DND-41 (cell line): ENCODE measurements at regions not wholly inside any gene's neighbourhood (a gene's known extent, or its start where the extent isn't known, plus 50 kb on each side); places are given as distances from the start of the nearest gene placed in this dataset.

Experiments used
- EZH2 ChIP-seq: IDR thresholded peaks from 3 replicates; pipeline ENCODE4 v1.6.1; 2012; ENCODE audit warnings: borderline replicate concordance, low read depth, mild to moderate bottlenecking, moderate library complexity, low read length, inconsistent platforms; ENCODE audit not compliant: severe bottlenecking
- TF ChIP-seq, protein P1 (sequence below): IDR thresholded peaks from 2 replicates; pipeline ENCODE4 v1.5.1; 2012; ENCODE audit warnings: borderline replicate concordance, low read length, moderate library complexity, mild to moderate bottlenecking; ENCODE audit not compliant: poor library complexity, severe bottlenecking; ENCODE audit errors: extremely low read depth

DNA sequence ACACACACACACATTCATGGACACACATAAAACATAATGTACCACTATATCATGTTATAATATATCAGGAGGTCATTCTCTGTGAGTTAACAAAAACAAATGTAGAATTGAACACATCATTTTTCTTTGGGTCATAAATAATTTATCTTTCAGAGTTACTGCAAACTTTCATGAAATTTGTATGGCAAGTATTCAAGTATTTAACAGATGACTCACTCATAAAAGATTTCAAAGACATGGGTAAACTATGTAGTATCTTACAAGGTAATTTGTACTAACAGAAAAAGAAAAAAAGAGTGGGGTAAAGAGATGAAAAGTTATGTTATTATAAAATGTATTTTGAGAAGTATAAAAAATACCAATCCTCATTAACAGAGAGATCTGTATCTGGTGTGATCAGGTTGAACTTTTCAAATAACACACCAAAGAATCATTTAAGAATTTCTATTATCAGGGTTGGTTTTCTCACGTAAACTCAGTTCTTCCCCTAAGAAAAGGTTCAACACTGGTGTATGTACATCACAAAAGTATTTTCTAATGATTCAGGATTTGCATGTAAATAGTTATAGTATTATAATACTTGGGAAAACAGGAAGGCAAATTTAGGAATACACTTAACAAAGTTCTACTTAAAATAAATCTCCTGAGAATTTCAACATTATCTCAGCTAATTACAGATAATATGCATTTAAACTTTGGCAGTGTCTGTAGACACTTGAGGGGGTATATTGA, 933.1 kb upstream of the LRRN3 start:
- TF ChIP-seq, protein P1, sequence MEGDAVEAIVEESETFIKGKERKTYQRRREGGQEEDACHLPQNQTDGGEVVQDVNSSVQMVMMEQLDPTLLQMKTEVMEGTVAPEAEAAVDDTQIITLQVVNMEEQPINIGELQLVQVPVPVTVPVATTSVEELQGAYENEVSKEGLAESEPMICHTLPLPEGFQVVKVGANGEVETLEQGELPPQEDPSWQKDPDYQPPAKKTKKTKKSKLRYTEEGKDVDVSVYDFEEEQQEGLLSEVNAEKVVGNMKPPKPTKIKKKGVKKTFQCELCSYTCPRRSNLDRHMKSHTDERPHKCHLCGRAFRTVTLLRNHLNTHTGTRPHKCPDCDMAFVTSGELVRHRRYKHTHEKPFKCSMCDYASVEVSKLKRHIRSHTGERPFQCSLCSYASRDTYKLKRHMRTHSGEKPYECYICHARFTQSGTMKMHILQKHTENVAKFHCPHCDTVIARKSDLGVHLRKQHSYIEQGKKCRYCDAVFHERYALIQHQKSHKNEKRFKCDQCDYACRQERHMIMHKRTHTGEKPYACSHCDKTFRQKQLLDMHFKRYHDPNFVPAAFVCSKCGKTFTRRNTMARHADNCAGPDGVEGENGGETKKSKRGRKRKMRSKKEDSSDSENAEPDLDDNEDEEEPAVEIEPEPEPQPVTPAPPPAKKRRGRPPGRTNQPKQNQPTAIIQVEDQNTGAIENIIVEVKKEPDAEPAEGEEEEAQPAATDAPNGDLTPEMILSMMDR, result no peak
- TF ChIP-seq EZH2, result no peak
